GM10266 (cell line): ENCODE measurements at regions not wholly inside any gene's neighbourhood (a gene's known extent, or its start where the extent isn't known, plus 50 kb on each side); places are given as distances from the start of the nearest gene placed in this dataset.
A peak's percentile ranks its signal among the peaks of the same experiment; 100 is the strongest.

Experiments
- DNase-seq: peaks from one replicate; pipeline ENCODE4 v3.0.0; 2012; ENCODE audit errors: extremely low spot score
- TF ChIP-seq, protein P1 (sequence below): IDR thresholded peaks from 2 replicates; pipeline ENCODE4 v1.5.1; 2012; ENCODE audit warnings: mild to moderate bottlenecking, low read depth; ENCODE audit not compliant: control insufficient read depth, insufficient read depth; ENCODE audit errors: missing control alignments

DNA sequence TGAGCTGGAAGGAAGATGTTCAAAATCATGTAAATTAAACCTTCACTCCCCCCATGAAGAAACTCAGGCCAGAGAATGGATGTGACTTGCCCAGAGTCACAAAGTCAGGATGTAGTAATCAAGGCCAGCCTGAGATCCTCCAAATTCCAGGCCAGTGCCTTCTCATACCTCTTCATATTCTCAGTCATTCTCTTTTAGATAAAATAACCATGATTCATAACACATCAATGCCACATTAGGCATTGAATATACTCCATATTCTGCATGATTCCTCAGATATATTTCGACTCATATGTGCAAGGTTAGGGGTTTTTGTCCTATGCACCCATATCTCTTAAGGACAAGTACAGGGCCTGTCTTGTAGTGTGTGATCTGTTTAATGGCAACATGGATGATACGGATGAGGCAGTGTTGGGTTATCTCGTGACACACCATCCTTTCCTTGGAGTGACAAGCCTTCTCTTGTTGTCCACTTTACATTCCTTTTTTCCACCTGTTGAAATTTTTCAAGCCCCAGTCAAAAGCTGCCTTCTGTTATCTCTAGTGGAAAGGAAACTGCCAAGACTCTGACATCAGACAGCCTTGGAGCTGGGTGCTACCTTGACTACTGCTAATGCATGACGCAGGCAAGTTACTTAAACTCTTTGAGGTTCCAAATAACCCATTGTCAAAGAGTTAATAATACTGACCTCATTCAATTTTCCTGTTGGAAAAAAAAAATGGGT, 227.5 kb upstream of the NR4A3 start:
- DNase-seq: no peak
- TF ChIP-seq, protein P1, sequence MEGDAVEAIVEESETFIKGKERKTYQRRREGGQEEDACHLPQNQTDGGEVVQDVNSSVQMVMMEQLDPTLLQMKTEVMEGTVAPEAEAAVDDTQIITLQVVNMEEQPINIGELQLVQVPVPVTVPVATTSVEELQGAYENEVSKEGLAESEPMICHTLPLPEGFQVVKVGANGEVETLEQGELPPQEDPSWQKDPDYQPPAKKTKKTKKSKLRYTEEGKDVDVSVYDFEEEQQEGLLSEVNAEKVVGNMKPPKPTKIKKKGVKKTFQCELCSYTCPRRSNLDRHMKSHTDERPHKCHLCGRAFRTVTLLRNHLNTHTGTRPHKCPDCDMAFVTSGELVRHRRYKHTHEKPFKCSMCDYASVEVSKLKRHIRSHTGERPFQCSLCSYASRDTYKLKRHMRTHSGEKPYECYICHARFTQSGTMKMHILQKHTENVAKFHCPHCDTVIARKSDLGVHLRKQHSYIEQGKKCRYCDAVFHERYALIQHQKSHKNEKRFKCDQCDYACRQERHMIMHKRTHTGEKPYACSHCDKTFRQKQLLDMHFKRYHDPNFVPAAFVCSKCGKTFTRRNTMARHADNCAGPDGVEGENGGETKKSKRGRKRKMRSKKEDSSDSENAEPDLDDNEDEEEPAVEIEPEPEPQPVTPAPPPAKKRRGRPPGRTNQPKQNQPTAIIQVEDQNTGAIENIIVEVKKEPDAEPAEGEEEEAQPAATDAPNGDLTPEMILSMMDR: no peak

GRCh38 chr9:99595796-99596195, 225.9 kb upstream of the NR4A3 start:
- DNase-seq: peak; percentile 39

DNA sequence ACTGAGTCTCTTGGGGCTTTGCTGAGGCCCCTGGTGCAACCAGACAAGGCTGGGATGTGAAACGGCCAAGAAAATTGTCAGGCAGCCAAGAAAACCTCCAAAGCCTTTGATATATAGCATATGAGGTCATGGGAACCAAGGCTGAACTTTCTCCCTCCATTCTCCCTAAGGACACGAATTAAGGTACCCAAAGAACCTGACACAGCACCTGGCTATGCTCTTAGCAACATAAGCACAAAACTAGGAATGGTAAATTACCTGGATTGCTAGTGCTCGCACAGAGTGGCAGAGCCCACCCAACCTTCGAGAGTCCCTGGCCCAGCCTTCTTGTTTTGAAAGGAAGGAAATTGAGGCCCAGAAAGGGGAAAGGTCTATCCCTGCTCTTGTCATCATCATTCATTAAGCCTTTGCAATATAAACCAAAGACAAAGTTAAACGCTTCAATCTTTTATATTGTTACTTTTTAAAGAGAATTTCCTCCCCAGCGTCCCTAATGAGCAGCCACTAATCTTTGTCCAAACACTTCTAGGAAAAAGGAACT, 220.0 kb upstream of the NR4A3 start:
- no peak for DNase-seq
- TF ChIP-seq, protein P1: no peak

More at GRCh38 chr9:99595796-99596195, 225.9 kb upstream of the NR4A3 start:
- TF ChIP-seq, protein P1: no peak

DNA sequence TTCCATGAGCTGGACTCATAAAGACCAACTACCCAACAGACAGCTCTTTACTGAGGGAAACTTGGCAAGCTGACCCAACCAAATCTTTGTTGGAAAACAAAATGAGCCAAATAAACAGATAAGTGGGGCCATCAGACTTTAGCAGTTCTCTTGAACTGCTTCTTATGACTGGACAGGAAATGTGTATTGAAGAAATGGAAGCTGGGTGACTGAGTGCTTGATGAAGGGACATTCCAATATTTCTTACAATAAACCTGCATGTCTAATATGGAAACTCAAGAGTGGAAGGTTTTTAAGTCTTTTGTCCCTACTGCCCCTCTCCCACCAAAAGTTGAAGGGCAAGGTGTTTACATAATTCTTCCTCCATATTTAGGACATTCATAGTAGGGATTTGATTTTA, 218.8 kb upstream of the NR4A3 start:
- TF ChIP-seq, protein P1: no peak
- no peak for DNase-seq

- DNase-seq: no peak
- TF ChIP-seq, protein P1: no peak
Observed at GRCh38 chr9:99605016-99605743, 216.5 kb upstream of the NR4A3 start.

DNA sequence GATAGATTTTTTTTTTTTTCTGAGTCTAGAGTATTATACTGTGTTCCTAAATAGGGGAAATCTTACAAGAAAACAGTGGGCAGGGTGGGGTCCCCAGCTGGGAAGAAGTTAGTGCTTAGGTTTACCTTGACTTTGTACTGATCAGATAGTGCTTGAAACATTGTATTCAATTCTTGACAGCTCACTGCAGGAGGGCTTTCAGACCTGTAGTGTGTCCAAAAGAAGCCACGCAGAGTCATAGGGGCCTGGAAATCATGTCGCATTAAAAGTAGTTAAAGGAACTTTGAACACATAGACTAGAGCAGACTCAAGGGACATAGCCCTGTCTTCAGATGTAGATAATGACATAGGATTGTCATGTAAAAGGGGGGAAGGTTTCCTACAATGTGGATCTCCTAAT, 215.4 kb upstream of the NR4A3 start:
- TF ChIP-seq, protein P1: no peak
- no peak for DNase-seq

GRCh38 chr9:99606957-99607356, 214.7 kb upstream of the NR4A3 start:
- TF ChIP-seq, protein P1: no peak
- no peak for DNase-seq
